Right atrium auricular region (tissue), 2 donors: ENCODE measurements at regions not wholly inside any gene's neighbourhood (a gene's known extent, or its start where the extent isn't known, plus 50 kb on each side); places are given as distances from the start of the nearest gene placed in this dataset.
A peak's percentile ranks its signal among the peaks of the same experiment; 100 is the strongest.

Experiments
- DNase-seq: peaks from one replicate; pipeline ENCODE4 v3.0.0-alpha.2; 2019; ENCODE audit warnings: low spot score
- H3K27ac ChIP-seq, 2 donors: fragments of 200-600 bp; sonication (generic); 1 replicate in 1 of 2; 2 replicates in 1 of 2; pipeline ENCODE4 v1.5.1; 2016 to 2019
- H3K27me3 ChIP-seq, 2 donors: fragments of 200-600 bp; sonication (generic); one replicate each; pipeline versions ENCODE4 v1.5.1 to v1.6.0; 2017 to 2019
- H3K36me3 ChIP-seq: fragments of 200-600 bp; sonication (generic); one replicate; pipeline ENCODE4 v1.5.1; 2016
- H3K4me1 ChIP-seq, 2 donors: fragments of 200-600 bp; sonication (generic); one replicate each; pipeline versions ENCODE4 v1.5.1 to v1.6.0; 2017 to 2019
- H3K4me3 ChIP-seq, 2 donors: fragments of 200-600 bp; sonication (generic); 1 replicate in 1 of 2; 2 replicates in 1 of 2; pipeline ENCODE4 v1.5.1; 2017 to 2019; ENCODE audit warnings: mild to moderate bottlenecking in 1 of 2, moderate library complexity in 1 of 2
- H3K9me3 ChIP-seq, 2 donors: fragments of 200-600 bp; sonication (generic); one replicate each; pipeline ENCODE4 v1.5.1; 2019
- TF ChIP-seq, protein P1 (sequence below), 2 donors: fragments of 200-600 bp; sonication (generic); IDR thresholded peaks; one replicate each; pipeline ENCODE4 v1.5.1; 2019; ENCODE audit warnings: antibody characterized with exemption in 2 of 2

DNA sequence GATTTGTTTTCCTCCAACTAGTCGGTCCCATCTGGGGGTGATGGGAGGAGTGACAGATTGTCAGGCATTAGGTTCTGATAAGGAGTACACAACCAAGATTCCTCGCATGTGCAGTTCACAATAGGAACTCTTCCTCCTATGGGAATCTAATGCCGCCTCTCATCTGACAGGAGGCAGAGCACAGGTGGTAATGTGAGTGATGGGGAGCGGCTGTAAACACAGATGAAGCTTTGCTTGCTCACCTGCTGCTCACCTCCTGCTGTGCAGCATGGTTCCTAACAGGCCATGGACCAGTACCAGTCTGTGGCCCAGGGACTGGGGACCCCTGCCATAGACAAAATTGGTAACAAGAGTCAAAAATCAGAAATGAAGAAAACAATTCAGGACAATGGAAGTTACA is 173.3 kb upstream of the HMHB1 start:
- TF ChIP-seq, protein P1, sequence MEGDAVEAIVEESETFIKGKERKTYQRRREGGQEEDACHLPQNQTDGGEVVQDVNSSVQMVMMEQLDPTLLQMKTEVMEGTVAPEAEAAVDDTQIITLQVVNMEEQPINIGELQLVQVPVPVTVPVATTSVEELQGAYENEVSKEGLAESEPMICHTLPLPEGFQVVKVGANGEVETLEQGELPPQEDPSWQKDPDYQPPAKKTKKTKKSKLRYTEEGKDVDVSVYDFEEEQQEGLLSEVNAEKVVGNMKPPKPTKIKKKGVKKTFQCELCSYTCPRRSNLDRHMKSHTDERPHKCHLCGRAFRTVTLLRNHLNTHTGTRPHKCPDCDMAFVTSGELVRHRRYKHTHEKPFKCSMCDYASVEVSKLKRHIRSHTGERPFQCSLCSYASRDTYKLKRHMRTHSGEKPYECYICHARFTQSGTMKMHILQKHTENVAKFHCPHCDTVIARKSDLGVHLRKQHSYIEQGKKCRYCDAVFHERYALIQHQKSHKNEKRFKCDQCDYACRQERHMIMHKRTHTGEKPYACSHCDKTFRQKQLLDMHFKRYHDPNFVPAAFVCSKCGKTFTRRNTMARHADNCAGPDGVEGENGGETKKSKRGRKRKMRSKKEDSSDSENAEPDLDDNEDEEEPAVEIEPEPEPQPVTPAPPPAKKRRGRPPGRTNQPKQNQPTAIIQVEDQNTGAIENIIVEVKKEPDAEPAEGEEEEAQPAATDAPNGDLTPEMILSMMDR (IDR thresholded peaks at IDR 0.05), result no peak
- no peak overlapping the region for H3K27ac ChIP-seq
- no peak for DNase-seq

DNA sequence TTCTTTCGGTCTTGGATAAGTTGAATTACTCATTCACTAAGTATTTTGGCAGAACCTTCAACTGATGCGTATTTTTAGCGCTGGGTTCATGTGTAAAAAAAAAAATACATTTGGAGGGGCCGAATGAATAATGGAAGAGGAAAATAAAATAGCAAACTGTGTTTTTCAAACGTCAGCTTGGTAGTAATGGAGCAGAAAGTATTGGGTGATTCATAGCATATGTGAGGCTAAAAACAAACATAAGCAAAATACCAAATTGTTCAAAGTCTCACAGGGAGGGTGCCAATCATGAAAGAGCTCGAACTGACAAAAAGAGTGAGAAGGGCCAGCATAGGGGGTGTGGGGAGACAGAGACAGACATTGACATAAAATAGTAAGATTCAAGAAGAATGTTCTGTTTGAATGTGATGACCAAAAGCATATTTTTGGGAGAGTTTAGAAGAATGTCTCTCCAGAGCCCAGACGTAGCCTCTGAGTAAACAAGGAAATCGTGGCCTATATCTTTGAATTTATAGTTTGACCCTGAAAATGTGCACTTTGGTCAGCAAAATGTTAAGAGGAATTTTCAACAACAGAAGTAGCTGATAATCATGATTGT is 174.9 kb upstream of the HMHB1 start:
- peaks cover 0 to 20% of the 10 kb centered on the region in 2 donors for H3K4me1 ChIP-seq
- no peaks in the 10 kb centered on the region for H3K27me3 ChIP-seq
- TF ChIP-seq, protein P1 (IDR thresholded peaks at IDR 0.05), result no peak
- H3K9me3 ChIP-seq, result no peaks in the 10 kb centered on the region
- H3K36me3 ChIP-seq, result no peaks in the 10 kb centered on the region
- peak overlapping the region in 1 of 2 donors; percentile 26 for H3K27ac ChIP-seq
- no peak overlapping the region for H3K4me3 ChIP-seq
- DNase-seq, result no peak

More for the DNA sequence above, 173.3 kb upstream of the HMHB1 start:
- H3K36me3 ChIP-seq, result no peaks in the 10 kb centered on the region
- H3K4me3 ChIP-seq, result no peak overlapping the region
- peaks cover 0 to 20% of the 10 kb centered on the region in 2 donors for H3K4me1 ChIP-seq
- no peaks in the 10 kb centered on the region for H3K9me3 ChIP-seq
- no peaks in the 10 kb centered on the region for H3K27me3 ChIP-seq

DNA sequence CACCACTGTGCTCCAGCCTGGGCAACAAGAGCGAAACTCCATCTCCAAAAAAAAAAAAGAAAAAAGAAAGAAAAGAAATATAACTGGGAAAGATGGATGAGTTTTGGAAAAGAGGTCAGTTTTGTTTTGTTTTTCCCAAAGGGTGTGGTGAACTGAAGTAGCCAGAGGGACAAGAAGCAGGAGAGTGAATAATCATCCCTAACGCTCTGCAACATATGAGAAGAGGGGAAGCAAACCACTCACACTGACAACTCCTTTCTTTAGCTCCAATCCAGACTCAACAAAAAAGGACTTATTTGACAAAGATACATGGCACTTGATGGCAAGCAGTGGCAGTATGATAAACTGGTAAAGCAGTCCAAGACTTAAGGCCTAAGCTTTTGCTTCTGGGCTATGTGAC is 176.1 kb upstream of the HMHB1 start:
- H3K4me3 ChIP-seq, result no peak overlapping the region
- H3K27me3 ChIP-seq, result no peaks in the 10 kb centered on the region
- H3K4me1 ChIP-seq, result peaks cover 0 to 20% of the 10 kb centered on the region in 2 donors
- peak overlapping the region in 1 of 2 donors; percentile 32 for H3K27ac ChIP-seq
- no peaks in the 10 kb centered on the region for H3K9me3 ChIP-seq
- TF ChIP-seq, protein P1 (IDR thresholded peaks at IDR 0.05), result no peak
- DNase-seq, result no peak
- no peaks in the 10 kb centered on the region for H3K36me3 ChIP-seq

GRCh38 chr5:143635146-143635752 is 176.7 kb upstream of the HMHB1 start:
- no peaks in the 10 kb centered on the region for H3K27me3 ChIP-seq
- H3K4me1 ChIP-seq, result peaks cover 0 to 20% of the 10 kb centered on the region in 2 donors
- TF ChIP-seq, protein P1 (IDR thresholded peaks at IDR 0.05), result no peak
- no peak for DNase-seq
- no peaks in the 10 kb centered on the region for H3K9me3 ChIP-seq
- H3K36me3 ChIP-seq, result no peaks in the 10 kb centered on the region
- no peak overlapping the region for H3K4me3 ChIP-seq
- H3K27ac ChIP-seq, result peak overlapping the region in 1 of 2 donors; percentile 32

GRCh38 chr5:143634689-143635088 is 177.3 kb upstream of the HMHB1 start:
- H3K4me1 ChIP-seq, result peaks cover 0 to 20% of the 10 kb centered on the region in 2 donors
- DNase-seq, result no peak
- H3K9me3 ChIP-seq, result no peaks in the 10 kb centered on the region
- no peak overlapping the region for H3K4me3 ChIP-seq
- no peaks in the 10 kb centered on the region for H3K27me3 ChIP-seq
- no peaks in the 10 kb centered on the region for H3K36me3 ChIP-seq
- no peak overlapping the region for H3K27ac ChIP-seq
- TF ChIP-seq, protein P1 (IDR thresholded peaks at IDR 0.05), result no peak
